ENCODE measurements at regions not wholly inside any gene's neighbourhood (a gene's known extent, or its start where the extent isn't known, plus 50 kb on each side); places are given as distances from the start of the nearest gene placed in this dataset.

DNA sequence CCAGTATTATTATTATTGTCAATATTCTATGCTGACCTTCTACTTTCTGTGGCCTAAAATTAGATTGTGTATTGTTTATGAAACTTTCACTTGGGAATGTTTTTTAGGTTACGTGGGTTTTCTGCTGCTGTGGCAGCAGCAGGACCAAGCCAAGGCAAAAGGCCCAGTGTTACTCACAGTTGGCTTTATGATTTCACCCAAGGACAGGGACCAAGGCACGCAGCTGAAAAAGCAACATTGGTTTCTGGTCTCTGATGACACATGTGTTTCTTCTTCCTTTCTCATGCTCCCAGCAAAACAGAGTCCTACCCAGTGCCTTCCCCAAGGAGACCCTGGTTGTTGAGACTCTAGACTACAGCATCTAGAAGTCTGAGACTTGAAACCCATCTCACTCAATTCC lies 413.7 kb downstream of the SETD4 start:
- TF ChIP-seq GATA2 (IDR thresholded peaks at IDR 0.05; ENCODE audit: insufficient read depth, insufficient read length, low read depth, low read length) (no peak), POLR2AphosphoS5 (IDR thresholded peaks at IDR 0.05; ENCODE audit: insufficient read depth, low read depth, low read length) (no peak), FOS (IDR thresholded peaks at IDR 0.05; ENCODE audit: borderline replicate concordance, insufficient read depth, low read length) (no peak), EZH2 (IDR thresholded peaks at IDR 0.05; ENCODE audit: borderline replicate concordance, low read depth, low read length, severe bottlenecking) (no peak), JUN (IDR thresholded peaks at IDR 0.05; ENCODE audit: borderline replicate concordance, insufficient read depth, insufficient read length, low read depth) (no peak), MYC (IDR thresholded peaks at IDR 0.05; ENCODE audit: low read depth, low read length) (no peak), POLR2A (IDR thresholded peaks at IDR 0.05; ENCODE audit: low read depth, low read length) (no peak)
- TF ChIP-seq, protein P1, sequence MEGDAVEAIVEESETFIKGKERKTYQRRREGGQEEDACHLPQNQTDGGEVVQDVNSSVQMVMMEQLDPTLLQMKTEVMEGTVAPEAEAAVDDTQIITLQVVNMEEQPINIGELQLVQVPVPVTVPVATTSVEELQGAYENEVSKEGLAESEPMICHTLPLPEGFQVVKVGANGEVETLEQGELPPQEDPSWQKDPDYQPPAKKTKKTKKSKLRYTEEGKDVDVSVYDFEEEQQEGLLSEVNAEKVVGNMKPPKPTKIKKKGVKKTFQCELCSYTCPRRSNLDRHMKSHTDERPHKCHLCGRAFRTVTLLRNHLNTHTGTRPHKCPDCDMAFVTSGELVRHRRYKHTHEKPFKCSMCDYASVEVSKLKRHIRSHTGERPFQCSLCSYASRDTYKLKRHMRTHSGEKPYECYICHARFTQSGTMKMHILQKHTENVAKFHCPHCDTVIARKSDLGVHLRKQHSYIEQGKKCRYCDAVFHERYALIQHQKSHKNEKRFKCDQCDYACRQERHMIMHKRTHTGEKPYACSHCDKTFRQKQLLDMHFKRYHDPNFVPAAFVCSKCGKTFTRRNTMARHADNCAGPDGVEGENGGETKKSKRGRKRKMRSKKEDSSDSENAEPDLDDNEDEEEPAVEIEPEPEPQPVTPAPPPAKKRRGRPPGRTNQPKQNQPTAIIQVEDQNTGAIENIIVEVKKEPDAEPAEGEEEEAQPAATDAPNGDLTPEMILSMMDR (IDR thresholded peaks at IDR 0.05; ENCODE audit: extremely low read depth in 1 of 2, insufficient read depth in 1 of 2, low read depth in 1 of 2, low read length in 2 of 2): no peak
- TF ChIP-seq, protein P2, sequence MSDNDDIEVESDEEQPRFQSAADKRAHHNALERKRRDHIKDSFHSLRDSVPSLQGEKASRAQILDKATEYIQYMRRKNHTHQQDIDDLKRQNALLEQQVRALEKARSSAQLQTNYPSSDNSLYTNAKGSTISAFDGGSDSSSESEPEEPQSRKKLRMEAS (IDR thresholded peaks at IDR 0.05; ENCODE audit: insufficient read depth, insufficient read length): no peak
- Histone ChIP-seq H4K20me1 (replicated peaks; ENCODE audit: control insufficient read depth, extremely low read depth, insufficient read depth, low read length) (no peaks in the 10 kb centered on the region), H3K27me3 (ENCODE audit: control insufficient read depth in 2 of 2, insufficient read depth in 2 of 2, low read length in 2 of 2) (peaks cover 2 to 5% of the 10 kb centered on the region in 2 experiments), H2AFZ (ENCODE audit: low read depth, low read length) (no peak overlapping the region), H3K4me1 (ENCODE audit: control insufficient read depth, extremely low read depth, insufficient read depth, low read length) (peaks cover 15% of the 10 kb centered on the region), H3K9ac (replicated peaks; ENCODE audit: extremely low read depth, insufficient read depth, low read length) (no peak overlapping the region), H3K9me3 (replicated peaks; ENCODE audit: control insufficient read depth, insufficient read depth, low read length) (no peaks in the 10 kb centered on the region), H3K27ac (ENCODE audit: insufficient read depth, low read depth, low read length) (no peak overlapping the region), H3K36me3 (ENCODE audit: control insufficient read depth in 2 of 2, extremely low read depth in 1 of 2, insufficient read depth in 2 of 2, low read length in 2 of 2) (no peaks in the 10 kb centered on the region), H3K9me1 (replicated peaks; ENCODE audit: control insufficient read depth, extremely low read depth, insufficient read depth, low read length) (no peaks in the 10 kb centered on the region), H3K4me3 (replicated peaks in 1 of 3; ENCODE audit: insufficient read depth in 1 of 3, low read depth in 1 of 3, low read length in 3 of 3) (no peak overlapping the region), H3K79me2 (ENCODE audit: control insufficient read depth, insufficient read depth, low read length) (no peaks in the 10 kb centered on the region), H3K4me2 (ENCODE audit: insufficient read depth, low read length) (no peak overlapping the region)
- BruUV-seq (replicated peaks): no TSS peak
- POLR2A ChIA-PET: no interaction called here
- DNase-seq (ENCODE audit: low read depth, low spot score) (no peak), FAIRE-seq (no peak)
- dilution Hi-C loops (cut with MboI; ENCODE audit: extremely low pct_ligation_motif_present, low sequenced_read_pairs) (no loop called here), intact Hi-C loops (cut with micrococcal nuclease) (loop anchor here (10.0 kb wide), 1 partner anchor 762 kb away; no protein-coding TSS in a partner anchor)
- CTCF ChIA-PET: no interaction called here

Data from endothelial cell of umbilical vein (primary cell).